Cardiac muscle cell (in vitro differentiated cells and primary cell): ENCODE measurements at regions not wholly inside any gene's neighbourhood (a gene's known extent, or its start where the extent isn't known, plus 50 kb on each side); places are given as distances from the start of the nearest gene placed in this dataset.

Experiments
- DNase-seq, 2 donors: peaks; one replicate each; pipeline versions ENCODE4 v3.0.0 to v3.0.0-alpha.2; 2010 to 2017; ENCODE audit warnings: low read depth in 1 of 2, low spot score in 1 of 2
- H3K27ac ChIP-seq: fragments of 200-600 bp; sonication (generic); 2 replicates; pipeline ENCODE4 v1.5.1; 2016
- H3K27me3 ChIP-seq: fragments of 200-600 bp; sonication (generic); 2 replicates; pipeline ENCODE4 v1.6.0; 2016; ENCODE audit warnings: control low read depth
- H3K36me3 ChIP-seq: fragments of 200-600 bp; sonication (generic); 2 replicates; pipeline ENCODE4 v1.5.1; 2016; ENCODE audit warnings: control low read depth
- H3K4me1 ChIP-seq: fragments of 200-600 bp; sonication (generic); 2 replicates; pipeline ENCODE4 v1.8.1; 2017; ENCODE audit warnings: low read depth, mild to moderate bottlenecking, mixed run types
- H3K4me3 ChIP-seq: fragments of 200-600 bp; sonication (generic); 2 replicates; pipeline ENCODE4 v1.5.1; 2016; ENCODE audit warnings: mild to moderate bottlenecking
- H3K9me3 ChIP-seq: fragments of 200-600 bp; sonication (generic); 2 replicates; pipeline ENCODE4 v1.5.1; 2017; ENCODE audit warnings: low read depth, mild to moderate bottlenecking, control low read depth
- TF ChIP-seq, protein P1 (sequence below): IDR thresholded peaks from 2 replicates; pipeline ENCODE4 v1.5.1; 2012; ENCODE audit warnings: low read depth, mild to moderate bottlenecking, low read length

DNA sequence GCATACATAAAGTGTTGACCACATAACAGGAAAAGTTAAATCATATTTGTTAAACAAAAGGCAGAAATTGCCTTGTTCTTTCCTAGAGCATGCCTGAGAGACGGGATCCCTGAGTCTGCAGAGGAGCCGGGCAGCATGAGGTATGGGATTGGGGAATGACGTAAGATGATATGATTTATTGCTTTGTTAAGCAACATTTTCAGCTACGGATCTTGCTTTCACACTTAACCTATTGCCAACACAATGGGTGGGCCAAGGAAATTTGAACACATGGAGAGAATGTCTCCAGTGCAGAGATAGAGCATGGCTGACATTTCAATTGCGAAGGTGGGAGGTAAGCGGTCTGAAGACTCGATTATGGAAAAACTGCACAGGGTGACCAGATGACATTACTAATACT, 76.7 kb downstream of the EMX2 start:
- Histone ChIP-seq H3K4me1 (no peaks in the 10 kb centered on the region), H3K36me3 (no peaks in the 10 kb centered on the region), H3K27me3 (peaks cover 23% of the 10 kb centered on the region), H3K27ac (no peak overlapping the region), H3K4me3 (no peak overlapping the region), H3K9me3 (no peaks in the 10 kb centered on the region)
- TF ChIP-seq, protein P1, sequence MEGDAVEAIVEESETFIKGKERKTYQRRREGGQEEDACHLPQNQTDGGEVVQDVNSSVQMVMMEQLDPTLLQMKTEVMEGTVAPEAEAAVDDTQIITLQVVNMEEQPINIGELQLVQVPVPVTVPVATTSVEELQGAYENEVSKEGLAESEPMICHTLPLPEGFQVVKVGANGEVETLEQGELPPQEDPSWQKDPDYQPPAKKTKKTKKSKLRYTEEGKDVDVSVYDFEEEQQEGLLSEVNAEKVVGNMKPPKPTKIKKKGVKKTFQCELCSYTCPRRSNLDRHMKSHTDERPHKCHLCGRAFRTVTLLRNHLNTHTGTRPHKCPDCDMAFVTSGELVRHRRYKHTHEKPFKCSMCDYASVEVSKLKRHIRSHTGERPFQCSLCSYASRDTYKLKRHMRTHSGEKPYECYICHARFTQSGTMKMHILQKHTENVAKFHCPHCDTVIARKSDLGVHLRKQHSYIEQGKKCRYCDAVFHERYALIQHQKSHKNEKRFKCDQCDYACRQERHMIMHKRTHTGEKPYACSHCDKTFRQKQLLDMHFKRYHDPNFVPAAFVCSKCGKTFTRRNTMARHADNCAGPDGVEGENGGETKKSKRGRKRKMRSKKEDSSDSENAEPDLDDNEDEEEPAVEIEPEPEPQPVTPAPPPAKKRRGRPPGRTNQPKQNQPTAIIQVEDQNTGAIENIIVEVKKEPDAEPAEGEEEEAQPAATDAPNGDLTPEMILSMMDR, result no peak
- no peak for DNase-seq

- DNase-seq, result no peak
- Histone ChIP-seq H3K9me3 (no peaks in the 10 kb centered on the region), H3K4me1 (no peaks in the 10 kb centered on the region), H3K27ac (no peak overlapping the region), H3K27me3 (peaks cover 23% of the 10 kb centered on the region), H3K36me3 (no peaks in the 10 kb centered on the region), H3K4me3 (no peak overlapping the region)
- TF ChIP-seq, protein P1, result no peak
These were observed 77.3 kb downstream of the EMX2 start for GRCh38 chr10:117619707-117620405.

DNA sequence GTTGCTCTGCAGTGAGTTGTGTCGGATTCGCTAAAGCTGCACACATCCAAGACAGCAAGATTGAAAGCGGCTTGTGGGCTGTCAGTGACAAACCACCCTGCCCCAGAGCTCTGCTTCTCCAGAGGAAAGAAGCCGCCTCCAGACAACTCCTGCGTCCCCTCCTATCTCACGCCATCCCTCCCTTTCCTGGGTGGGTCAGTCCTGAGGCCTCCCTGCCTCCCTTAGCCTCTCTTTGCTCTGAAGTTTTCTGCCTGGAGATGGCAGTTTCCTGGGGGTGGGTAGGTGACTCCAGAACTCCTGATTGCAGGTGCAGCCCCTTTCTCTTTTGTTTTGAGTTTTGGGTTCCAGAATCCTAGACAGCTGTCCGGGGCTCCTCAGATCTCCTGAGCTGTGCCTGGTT, 78.7 kb downstream of the EMX2 start:
- Histone ChIP-seq H3K4me3 (no peak overlapping the region), H3K36me3 (no peaks in the 10 kb centered on the region), H3K9me3 (no peaks in the 10 kb centered on the region), H3K27me3 (peaks cover 23% of the 10 kb centered on the region), H3K4me1 (no peaks in the 10 kb centered on the region), H3K27ac (no peak overlapping the region)
- TF ChIP-seq, protein P1, result no peak
- no peak for DNase-seq

DNA sequence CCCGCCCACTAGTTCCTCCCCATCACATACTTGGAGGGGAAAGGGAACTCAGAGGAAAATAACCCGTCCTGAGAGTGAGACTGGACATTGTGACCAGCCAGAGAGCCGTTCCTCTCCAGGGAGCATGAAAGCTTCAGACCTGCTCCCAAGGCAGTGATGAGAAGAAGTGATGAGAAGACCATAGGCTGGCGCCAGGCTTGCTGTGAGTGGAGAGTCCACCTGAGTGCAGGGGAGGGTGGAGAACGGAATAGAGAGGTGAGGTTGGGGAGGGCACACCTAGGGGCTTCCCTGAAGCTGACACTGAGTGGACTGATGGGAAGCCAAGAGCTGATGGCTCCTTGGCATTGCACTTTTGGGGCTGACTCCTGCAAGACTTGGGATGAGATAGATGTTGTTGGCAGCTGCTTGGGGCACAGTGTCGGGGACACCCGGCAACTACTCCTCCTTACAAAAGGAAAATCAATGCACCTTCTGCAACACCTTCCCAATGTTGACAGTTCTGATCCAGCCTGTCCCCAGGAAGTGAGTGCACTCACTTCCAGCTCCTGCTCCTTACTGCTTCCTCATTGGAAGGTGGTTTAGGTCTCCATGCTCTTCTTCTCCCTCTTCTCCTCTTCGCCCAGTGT, 79.4 kb downstream of the EMX2 start:
- H3K4me1 ChIP-seq, result no peaks in the 10 kb centered on the region
- H3K4me3 ChIP-seq, result no peak overlapping the region
- peaks cover 23% of the 10 kb centered on the region for H3K27me3 ChIP-seq
- no peak for DNase-seq
- H3K9me3 ChIP-seq, result no peaks in the 10 kb centered on the region
- H3K36me3 ChIP-seq, result no peaks in the 10 kb centered on the region
- TF ChIP-seq, protein P1, result no peak
- H3K27ac ChIP-seq, result no peak overlapping the region

DNA sequence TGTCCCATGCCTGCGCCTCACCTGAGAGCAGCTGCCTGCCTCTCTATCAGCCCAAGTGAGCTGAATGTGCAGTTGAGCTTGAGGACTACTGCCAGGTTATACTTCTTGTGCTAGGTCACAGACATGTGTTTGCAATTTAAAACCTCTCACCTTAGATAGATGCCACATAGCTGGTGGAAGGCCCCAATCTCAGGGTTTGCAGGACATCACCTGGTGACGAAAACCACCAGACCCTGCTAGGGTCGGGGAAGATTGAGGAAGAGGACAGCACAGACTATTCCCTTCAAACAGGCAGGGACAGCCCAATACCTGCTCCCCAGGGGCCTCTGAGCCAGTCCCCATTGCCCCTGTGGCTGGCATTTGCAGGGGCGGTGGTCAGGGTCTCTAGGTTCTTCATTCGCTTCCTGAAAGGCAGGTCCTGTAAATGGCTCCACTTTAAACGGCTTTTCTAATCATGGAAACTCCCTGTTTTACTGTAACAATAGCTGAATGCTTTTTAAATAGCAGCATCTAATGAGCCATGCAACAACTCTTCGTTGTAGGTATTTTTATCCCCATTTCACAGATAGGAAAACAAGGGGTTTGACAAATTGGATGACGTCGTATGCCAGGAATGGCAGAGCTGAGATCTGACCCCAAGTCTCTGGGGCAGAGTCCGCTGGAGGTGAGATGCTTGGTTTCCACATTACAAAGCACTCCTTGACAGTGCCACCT, 80.1 kb downstream of the EMX2 start:
- no peak overlapping the region for H3K27ac ChIP-seq
- H3K9me3 ChIP-seq, result no peaks in the 10 kb centered on the region
- H3K4me1 ChIP-seq, result no peaks in the 10 kb centered on the region
- DNase-seq, result no peak
- peaks cover 23% of the 10 kb centered on the region for H3K27me3 ChIP-seq
- TF ChIP-seq, protein P1, result no peak
- H3K4me3 ChIP-seq, result no peak overlapping the region
- H3K36me3 ChIP-seq, result no peaks in the 10 kb centered on the region
